HG03066 (cell line): ENCODE measurements at regions not wholly inside any gene's neighbourhood (a gene's known extent, or its start where the extent isn't known, plus 50 kb on each side); places are given as distances from the start of the nearest gene placed in this dataset.

ENCODE experiments used
- ATAC-seq: cut with Tn5 transposase; IDR thresholded peaks from one replicate; pipeline ENCODE4 v1.9.1; 2021; ENCODE audit warnings: low read depth; ENCODE audit not compliant: unreplicated experiment

DNA sequence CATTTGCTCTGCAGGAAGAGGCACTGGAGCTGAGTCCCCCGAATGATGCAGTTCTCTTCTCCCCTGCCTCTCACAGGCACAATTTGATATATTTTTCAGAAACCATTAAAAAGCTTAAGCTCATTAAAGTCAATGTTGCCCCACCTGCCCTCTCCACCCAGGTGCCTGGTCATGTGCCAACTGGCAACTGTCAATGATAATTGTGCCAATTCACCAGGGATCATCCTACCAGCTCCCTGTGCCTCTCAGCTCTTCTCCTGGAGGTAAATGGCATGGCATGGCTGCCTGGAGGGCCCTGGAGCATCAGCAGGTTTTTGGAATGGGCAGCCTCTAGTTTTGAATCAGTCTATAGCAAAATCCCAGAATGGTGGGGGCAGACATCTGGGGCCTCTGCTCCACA lies 279.6 kb upstream of the ID2 start:
- no peak for ATAC-seq

DNA sequence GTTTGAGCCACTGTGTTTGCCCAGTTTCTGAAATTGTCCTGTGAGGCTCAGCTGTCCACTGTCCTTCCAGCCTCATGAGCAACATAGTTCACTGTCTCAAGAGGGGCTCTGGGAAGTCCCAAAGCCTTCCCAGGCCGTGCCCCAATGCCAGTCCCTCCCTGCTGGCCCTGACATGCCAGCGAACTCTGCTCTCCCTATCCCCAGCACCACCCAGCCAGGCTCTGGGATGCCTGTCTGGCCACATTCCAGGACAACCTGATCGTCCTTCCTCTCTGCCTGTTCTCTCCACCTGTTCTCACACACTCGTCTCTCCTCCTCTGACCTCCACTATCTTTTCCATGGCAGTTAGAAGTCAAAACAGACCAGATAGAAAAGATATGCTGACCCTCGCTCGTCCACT lies 278.0 kb upstream of the ID2 start:
- ATAC-seq = no peak

- ATAC-seq = no peak
Observed at GRCh38 chr2:8405334-8405733, 276.5 kb upstream of the ID2 start.

- no peak for ATAC-seq
Observed at GRCh38 chr2:8406271-8406670, 275.6 kb upstream of the ID2 start.

- no peak for ATAC-seq
Observed at GRCh38 chr2:8407332-8407731, 274.5 kb upstream of the ID2 start.

- ATAC-seq = peak; percentile 88
Observed at GRCh38 chr2:8408560-8409460, 273.0 kb upstream of the ID2 start.

DNA sequence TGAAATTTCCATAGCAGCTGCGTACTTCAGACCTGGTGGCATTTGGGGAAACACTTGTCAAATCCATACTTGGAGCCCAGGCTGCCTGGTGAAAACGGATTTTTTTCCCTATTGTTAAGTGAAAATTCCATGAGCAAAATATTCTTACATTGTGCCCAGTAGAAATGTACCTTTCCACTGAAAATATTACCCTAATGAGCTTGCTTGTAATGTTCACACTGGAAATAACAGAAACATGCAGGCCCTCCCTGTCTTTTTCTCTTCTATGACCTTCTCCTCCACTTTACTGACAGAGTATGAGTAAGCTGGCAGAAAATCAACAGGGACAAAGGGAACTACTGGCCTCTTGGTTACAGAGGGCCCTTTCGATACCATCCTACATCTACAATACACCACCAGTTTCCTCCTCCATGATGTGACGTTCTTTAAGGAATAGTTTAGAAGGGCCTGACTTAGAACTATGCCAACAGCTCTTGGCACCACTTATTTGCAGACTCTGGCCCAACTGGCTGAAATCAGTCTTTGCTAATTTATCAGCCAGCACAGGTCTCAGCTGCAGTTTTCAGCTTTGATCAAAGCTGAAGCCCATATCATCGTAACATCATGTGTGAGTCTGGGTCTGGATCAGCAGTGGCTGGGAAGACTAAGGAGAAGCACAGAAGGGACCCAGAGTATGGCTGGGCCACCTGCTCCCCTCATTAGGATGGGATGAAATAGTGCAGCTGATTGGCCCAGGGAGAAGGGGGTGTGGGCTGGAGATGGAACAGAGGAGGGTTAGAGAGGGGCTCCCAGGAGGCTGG lies 272.2 kb upstream of the ID2 start:
- no peak for ATAC-seq

- no peak for ATAC-seq
Observed at GRCh38 chr2:8412082-8412481, 269.8 kb upstream of the ID2 start.

DNA sequence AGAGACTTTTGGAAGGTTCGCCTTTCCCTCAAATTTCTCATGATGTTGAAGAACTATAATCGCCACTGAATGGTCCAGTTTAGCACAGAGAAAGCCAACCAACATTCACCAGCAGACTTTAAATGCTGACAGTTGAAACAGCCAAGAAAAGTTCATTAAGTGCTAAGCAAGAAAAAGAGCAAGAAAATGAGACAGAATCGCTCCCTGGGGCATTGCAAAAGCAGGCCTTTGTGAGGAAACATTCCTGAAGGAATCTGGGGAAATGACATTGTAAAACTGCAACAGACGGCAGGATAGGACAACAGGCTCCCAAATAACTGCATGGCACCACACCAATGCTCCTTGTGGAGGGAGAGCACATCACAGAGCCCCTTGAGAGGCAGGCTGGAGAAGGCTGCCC lies 269.3 kb upstream of the ID2 start:
- no peak for ATAC-seq

GRCh38 chr2:8413589-8414135 lies 268.2 kb upstream of the ID2 start:
- no peak for ATAC-seq

- ATAC-seq = no peak
Observed at GRCh38 chr2:8414946-8415879, 266.6 kb upstream of the ID2 start.

GRCh38 chr2:8416001-8416571 lies 265.8 kb upstream of the ID2 start:
- ATAC-seq = no peak

GRCh38 chr2:8416849-8417832 lies 264.7 kb upstream of the ID2 start:
- no peak for ATAC-seq

GRCh38 chr2:8418721-8419120 lies 263.1 kb upstream of the ID2 start:
- ATAC-seq = no peak

DNA sequence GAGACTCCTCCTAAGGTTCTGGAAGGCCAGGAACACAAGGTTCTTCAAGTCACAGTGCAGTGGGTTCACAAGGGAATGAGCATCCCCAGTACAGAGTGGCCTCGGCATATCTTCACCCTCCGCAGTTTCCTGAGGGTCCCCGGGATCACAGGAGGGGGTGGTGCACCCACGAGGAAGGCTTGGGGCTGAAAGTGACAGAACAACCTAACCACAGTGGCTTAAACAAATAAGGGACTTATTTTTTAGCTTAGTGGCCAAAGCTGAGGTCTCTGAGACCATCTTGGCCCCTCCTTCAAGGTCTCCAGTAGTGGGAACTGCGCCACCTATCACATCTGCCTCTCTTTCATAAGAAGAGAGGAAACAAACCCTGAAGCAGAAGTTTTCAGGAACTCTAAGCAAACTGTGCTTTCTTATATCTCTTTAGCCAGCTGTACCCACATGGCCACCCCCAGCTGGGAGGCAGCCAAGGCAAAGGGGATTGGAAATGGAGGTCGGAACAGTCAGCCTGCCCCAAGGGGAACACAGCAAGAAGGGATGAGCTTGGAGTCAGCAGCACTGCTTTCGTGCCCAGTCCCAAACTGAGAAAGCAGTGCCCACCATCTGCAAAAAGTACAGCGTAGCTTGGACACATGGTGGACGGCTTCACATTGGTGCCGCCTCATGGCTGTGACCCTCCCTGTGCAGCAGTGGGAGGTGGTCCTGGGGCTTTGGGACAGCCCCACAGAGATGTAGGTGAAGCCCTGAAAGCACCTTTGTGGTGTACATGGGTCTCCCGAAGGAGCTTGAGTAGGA lies 260.0 kb upstream of the ID2 start:
- ATAC-seq = peak; percentile 87

DNA sequence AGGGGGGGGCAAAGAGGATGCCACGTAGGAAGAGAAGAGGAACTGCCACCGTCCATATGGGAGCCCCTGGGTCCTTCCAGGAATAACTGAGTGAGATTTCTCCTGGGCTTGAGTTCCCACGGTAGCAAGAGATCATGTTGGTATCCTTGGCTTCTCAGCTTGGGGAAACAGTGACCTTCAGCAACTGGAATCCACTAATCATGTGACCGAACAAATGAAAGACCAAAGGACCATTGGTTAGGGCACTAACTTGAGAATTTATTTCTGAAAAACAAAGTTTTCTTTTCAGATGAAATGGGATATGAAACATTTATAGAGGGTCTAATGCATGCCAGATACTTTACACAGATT lies 259.4 kb upstream of the ID2 start:
- ATAC-seq = no peak

DNA sequence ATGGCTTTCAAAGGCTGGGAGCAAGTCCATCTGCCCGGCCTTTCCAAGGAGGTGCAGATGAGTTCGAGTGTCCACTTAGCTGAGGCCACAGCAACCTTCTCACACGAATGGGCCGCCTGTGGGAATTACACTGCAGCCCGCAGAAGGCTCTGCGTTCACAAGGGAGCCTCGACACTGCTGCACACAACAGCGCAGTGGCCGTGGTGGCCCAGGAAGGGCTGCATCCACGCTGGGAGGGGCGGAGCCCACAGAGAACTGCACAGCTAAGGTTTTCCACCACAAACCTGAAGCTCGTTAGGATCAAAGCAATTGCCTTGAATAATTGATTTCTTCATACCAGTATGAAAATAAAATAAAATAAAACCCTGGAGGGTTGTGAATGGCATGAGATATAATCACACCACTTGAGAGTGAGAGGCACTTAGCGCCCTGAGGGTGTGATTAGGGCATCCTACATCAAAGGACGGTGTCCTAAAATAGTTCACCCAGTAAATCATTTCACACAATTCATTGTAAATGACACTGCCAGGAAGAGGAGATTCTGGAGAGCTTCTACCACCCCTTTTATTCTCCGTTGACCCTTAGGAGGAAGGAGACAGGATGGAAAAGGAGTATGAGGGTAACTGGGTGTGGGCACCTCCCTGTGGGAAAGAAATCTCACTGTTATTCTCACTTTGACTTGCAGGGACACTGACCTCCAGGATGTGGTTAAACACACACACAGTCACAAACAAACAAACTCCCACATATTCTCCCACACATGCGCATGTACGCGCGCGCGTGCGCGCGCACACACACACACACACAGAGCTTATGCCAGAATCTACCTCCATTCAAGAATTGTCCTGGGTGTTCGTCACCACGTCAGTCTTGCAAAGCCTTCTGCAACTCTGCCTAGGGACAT lies 256.6 kb upstream of the ID2 start:
- ATAC-seq = no peak
